HFF-Myc (cell line): ENCODE measurements at regions not wholly inside any gene's neighbourhood (a gene's known extent, or its start where the extent isn't known, plus 50 kb on each side); places are given as distances from the start of the nearest gene placed in this dataset.

Experiments
- DNase-seq: peaks from one replicate; pipeline ENCODE4 v3.0.0-alpha.2; 2011; ENCODE audit warnings: low read depth; ENCODE audit errors: extremely low read depth
- H3K4me3 ChIP-seq: replicated peaks from 2 replicates; pipeline ENCODE4 v1.5.1; 2011; ENCODE audit warnings: low read depth, mild to moderate bottlenecking, control low read depth, low read length
- TF ChIP-seq, protein P1 (sequence below): IDR thresholded peaks from 2 replicates; pipeline ENCODE4 v1.5.1; 2012; ENCODE audit warnings: mild to moderate bottlenecking, low read depth, low read length, control low read depth; ENCODE audit errors: missing control alignments

DNA sequence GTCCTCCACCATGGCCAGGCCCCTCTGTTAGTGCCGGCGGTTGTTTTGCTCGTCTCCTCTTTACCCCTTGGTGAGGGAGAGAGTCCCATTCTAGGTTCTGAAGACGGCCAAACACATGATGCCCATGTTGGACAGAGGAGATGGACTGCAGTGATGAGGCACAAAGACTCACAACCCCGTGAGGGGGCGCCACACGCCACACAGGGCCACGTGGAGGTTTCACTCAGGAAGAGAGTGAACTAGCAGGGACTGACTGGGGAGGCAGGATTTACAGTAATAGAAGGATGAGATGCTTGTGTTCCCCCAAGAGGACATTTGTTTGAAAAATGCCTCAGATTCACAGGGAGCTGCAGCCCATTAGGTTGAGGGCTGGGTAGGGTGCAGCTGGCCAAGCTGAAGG, 655.3 kb upstream of the FRG1 start:
- H3K4me3 ChIP-seq, result no peak overlapping the region
- no peak for DNase-seq
- TF ChIP-seq, protein P1, sequence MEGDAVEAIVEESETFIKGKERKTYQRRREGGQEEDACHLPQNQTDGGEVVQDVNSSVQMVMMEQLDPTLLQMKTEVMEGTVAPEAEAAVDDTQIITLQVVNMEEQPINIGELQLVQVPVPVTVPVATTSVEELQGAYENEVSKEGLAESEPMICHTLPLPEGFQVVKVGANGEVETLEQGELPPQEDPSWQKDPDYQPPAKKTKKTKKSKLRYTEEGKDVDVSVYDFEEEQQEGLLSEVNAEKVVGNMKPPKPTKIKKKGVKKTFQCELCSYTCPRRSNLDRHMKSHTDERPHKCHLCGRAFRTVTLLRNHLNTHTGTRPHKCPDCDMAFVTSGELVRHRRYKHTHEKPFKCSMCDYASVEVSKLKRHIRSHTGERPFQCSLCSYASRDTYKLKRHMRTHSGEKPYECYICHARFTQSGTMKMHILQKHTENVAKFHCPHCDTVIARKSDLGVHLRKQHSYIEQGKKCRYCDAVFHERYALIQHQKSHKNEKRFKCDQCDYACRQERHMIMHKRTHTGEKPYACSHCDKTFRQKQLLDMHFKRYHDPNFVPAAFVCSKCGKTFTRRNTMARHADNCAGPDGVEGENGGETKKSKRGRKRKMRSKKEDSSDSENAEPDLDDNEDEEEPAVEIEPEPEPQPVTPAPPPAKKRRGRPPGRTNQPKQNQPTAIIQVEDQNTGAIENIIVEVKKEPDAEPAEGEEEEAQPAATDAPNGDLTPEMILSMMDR, result no peak

DNA sequence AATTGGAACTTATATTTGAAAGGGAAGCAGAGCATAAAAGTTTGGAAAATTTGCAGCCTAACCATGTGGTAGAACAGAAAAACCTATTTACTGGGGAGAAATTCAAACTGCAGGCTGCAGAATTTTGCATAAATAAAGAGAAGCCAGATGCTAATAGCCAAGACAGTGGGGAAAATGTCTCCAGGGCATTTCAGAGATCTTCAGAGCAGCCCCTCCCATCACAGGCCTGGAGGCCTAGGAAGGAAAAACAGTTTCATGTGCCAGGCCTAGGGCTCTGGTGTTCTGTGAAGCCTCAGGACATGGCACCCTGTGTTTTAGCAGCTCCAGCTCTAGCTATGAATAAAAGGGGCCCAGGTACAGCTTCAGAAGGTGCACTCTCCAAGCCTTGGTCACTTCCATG, 648.7 kb upstream of the FRG1 start:
- no peak overlapping the region for H3K4me3 ChIP-seq
- no peak for DNase-seq
- TF ChIP-seq, protein P1, result no peak

DNA sequence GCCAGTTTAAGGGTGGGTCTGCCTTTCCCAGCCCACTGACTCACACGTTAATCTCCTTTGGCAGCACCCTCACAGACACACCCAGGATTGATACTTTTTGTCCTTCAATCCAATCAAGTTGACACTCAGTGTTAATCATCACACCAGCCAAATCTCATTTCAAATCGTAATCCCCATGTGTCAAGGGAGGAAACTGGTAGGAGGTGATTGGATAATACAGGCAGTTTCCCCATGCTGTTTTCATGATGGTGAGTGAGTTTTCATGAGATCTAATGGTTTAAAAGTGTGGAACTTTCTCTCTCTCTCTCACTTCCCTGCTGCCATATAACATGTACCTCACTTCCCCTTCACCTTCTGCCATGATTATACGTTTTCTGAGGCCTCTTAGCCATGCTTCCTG, 647.2 kb upstream of the FRG1 start:
- H3K4me3 ChIP-seq, result no peak overlapping the region
- no peak for DNase-seq
- TF ChIP-seq, protein P1, result no peak

DNA sequence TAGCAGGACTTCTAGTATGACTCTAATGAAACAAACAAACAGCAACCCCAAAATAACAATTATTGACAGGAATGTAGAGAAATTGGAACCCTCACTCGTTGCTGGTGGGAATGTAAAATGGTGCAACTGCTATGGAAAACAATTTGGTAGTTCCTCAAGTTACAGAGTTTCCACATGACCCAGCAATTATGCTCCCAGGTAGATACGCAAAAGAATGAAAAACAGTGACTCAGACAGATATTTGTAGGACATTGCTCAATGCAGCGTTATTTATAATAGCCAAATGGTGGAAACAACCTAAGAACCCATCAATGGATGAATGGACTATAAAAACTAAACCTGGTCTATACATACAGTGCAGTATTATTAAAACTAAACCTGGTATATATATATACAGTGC, 646.1 kb upstream of the FRG1 start:
- no peak for DNase-seq
- TF ChIP-seq, protein P1, result no peak
- no peak overlapping the region for H3K4me3 ChIP-seq

DNA sequence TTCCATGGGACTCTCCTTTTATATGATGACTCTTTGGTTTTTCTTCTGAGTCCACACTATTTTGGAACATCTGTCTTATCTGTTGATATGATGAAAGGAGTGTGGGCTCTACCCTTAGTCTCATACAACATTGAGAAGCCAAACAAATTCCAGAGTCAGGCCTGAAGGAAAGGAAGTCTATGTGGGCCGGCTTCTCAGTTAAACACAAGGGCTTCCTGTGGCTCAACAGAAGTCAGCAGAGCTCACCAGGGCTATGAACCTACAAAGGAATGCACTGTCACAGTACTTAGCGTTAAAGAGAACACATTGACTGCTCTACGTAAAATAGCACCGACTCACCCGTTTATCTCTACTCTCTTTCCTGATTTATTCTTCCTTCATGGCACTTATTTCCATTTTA, 641.0 kb upstream of the FRG1 start:
- no peak for DNase-seq
- TF ChIP-seq, protein P1, result no peak
- H3K4me3 ChIP-seq, result no peak overlapping the region

DNA sequence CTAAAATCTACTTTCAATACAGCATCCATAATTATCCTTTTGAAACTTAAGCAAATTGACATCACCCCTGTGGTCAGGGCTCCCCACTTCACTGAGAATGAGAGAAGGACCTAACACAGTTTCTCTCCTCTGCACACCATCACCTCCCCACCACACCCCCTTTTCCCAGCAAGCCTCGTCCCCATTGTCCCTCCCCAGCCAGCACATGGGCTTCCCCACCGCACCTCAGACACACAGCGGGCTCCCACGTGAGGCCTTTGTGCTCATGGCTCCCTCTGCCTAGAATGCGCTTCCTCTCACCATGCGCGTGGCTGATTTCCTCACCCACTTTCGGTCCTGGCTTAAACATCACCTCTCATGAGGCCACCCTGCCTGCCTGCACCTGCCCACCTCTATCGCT, 639.0 kb upstream of the FRG1 start:
- no peak overlapping the region for H3K4me3 ChIP-seq
- DNase-seq, result no peak
- TF ChIP-seq, protein P1, result no peak

DNA sequence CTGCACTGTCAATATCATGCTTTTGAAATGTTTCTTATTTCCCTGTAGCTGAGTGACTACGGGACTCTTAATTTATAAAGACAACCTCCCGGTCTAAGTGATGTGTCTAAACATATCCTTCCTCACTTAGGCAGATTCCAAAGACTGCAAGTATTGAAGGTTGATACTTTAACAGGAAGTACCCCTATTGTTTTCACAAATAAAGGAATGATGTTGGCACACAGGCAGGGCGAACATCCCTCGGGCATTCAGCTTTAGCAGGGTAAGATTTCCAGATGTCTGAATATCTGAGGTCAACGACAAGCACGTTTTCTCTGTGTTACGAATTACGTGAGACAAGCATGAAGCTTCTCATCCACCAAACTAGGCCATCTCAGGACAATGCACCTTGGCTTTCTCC, 638.0 kb upstream of the FRG1 start:
- DNase-seq, result no peak
- no peak overlapping the region for H3K4me3 ChIP-seq
- TF ChIP-seq, protein P1, result no peak
